Fibroblast of skin of right biceps (primary cell): ENCODE measurements at regions not wholly inside any gene's neighbourhood (a gene's known extent, or its start where the extent isn't known, plus 50 kb on each side); places are given as distances from the start of the nearest gene placed in this dataset.
A peak's percentile ranks its signal among the peaks of the same experiment; 100 is the strongest.
"Not testable (repeated sequence)": the region's sequence is repeated elsewhere in the genome, so short reads cannot be mapped to it uniquely, and the experiment has no call there.

ENCODE experiments used
- DNase-seq: peaks from one replicate; pipeline ENCODE4 v3.0.0-alpha.2; 2013

- not testable (repeated sequence) for DNase-seq
Observed at GRCh38 chr4:160365383-160365782, 1262.5 kb downstream of the RAPGEF2 start.

GRCh38 chr4:160370046-160370445 is 1267.2 kb downstream of the RAPGEF2 start:
- DNase-seq = peak; percentile 11

GRCh38 chr4:160371446-160371845 is 1268.6 kb downstream of the RAPGEF2 start:
- DNase-seq = peak; percentile 42

- DNase-seq = no peak
Observed at GRCh38 chr4:160372390-160372789, 1269.5 kb downstream of the RAPGEF2 start.

- no peak for DNase-seq
Observed at GRCh38 chr4:160373911-160374310, 1271.0 kb downstream of the RAPGEF2 start.

- DNase-seq = peak; percentile 22
Observed at GRCh38 chr4:160375772-160376452, 1273.0 kb downstream of the RAPGEF2 start.

- DNase-seq = no peak
Observed at GRCh38 chr4:160386846-160387245, 1284.0 kb downstream of the RAPGEF2 start.

- DNase-seq = no peak
Observed at GRCh38 chr4:160399826-160400225, 1296.9 kb downstream of the RAPGEF2 start.

GRCh38 chr4:160403081-160403480 is 1300.2 kb downstream of the RAPGEF2 start:
- no peak for DNase-seq

- DNase-seq = no peak
Observed at GRCh38 chr4:160406263-160406825, 1303.5 kb downstream of the RAPGEF2 start.

GRCh38 chr4:160414496-160414895 is 1311.6 kb downstream of the RAPGEF2 start:
- DNase-seq = no peak

- peak; percentile 35 for DNase-seq
Observed at GRCh38 chr4:160423879-160424451, 1321.1 kb downstream of the RAPGEF2 start.

GRCh38 chr4:160426233-160426632 is 1323.4 kb downstream of the RAPGEF2 start:
- DNase-seq = no peak

- no peak for DNase-seq
Observed at GRCh38 chr4:160450876-160451275, 1348.0 kb downstream of the RAPGEF2 start.

GRCh38 chr4:160481696-160482690 is 1379.1 kb downstream of the RAPGEF2 start:
- not testable (repeated sequence) for DNase-seq

GRCh38 chr4:160485071-160485687 is 1382.3 kb downstream of the RAPGEF2 start:
- no peak for DNase-seq

- DNase-seq = no peak
Observed at GRCh38 chr4:160492181-160492580, 1389.3 kb downstream of the RAPGEF2 start.

GRCh38 chr4:160493206-160493605 is 1390.3 kb downstream of the RAPGEF2 start:
- DNase-seq = no peak

GRCh38 chr4:160495356-160495755 is 1392.5 kb downstream of the RAPGEF2 start:
- DNase-seq = no peak

- no peak for DNase-seq
Observed at GRCh38 chr4:160498211-160498610, 1395.3 kb downstream of the RAPGEF2 start.

- no peak for DNase-seq
Observed at GRCh38 chr4:160505724-160506123, 1402.8 kb downstream of the RAPGEF2 start.

GRCh38 chr4:160510928-160511327 is 1408.0 kb downstream of the RAPGEF2 start:
- peak; percentile 55 for DNase-seq

- peak; percentile 11 for DNase-seq
Observed at GRCh38 chr4:160514126-160514525, 1411.2 kb downstream of the RAPGEF2 start.
